ENCODE measurements at regions not wholly inside any gene's neighbourhood (a gene's known extent, or its start where the extent isn't known, plus 50 kb on each side); places are given as distances from the start of the nearest gene placed in this dataset.

DNA sequence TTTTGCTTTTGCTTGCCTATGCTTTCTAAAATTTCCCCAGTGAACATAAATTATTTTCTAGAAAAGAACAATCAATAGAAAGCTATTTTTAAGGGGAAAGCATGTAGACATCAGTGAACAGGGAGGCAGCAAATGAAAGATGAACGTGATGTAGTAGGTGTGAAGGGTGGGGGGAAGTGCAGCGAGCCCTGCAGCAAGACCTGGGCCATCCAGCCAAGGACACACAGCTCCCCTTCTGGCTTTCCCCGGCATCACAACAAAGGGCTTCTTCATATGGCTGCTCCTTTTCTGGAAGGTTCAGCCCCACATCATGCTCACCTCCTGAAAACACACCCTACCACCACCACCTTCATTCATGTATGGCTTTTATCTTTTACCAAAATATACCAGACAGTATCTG, 109.2 kb upstream of the ETS2 start:
- Histone ChIP-seq H4K8ac (ENCODE audit: low read depth, low read length) (no peak overlapping the region), H4K91ac (ENCODE audit: low read depth, low read length, poor library complexity) (no peak overlapping the region), H3K4me3 (ENCODE audit: low read length in 2 of 2) (no peak overlapping the region), H3K27ac (replicated peaks; ENCODE audit: low read length) (no peak overlapping the region), H3K9me3 (replicated peaks in 1 of 2; ENCODE audit: control insufficient read depth in 2 of 2, insufficient read depth in 1 of 2, low read depth in 1 of 2, low read length in 2 of 2) (peaks cover 0 to 2% of the 10 kb centered on the region in 2 donors), H3K9ac (ENCODE audit: low read depth, low read length, poor library complexity) (no peak overlapping the region), H2BK5ac (ENCODE audit: low read length) (no peak overlapping the region), H3K18ac (ENCODE audit: low read length) (no peak overlapping the region), H3K79me1 (ENCODE audit: low read depth, low read length) (no peaks in the 10 kb centered on the region), H3K4me1 (ENCODE audit: control insufficient read depth in 2 of 2, insufficient read depth in 1 of 2, low read depth in 1 of 2, low read length in 2 of 2) (no peaks in the 10 kb centered on the region), H2BK15ac (ENCODE audit: low read length) (no peak overlapping the region), H3K4me2 (ENCODE audit: insufficient read depth, low read length, poor library complexity, severe bottlenecking) (no peak overlapping the region), H2BK12ac (ENCODE audit: low read length) (no peak overlapping the region), H3K23ac (ENCODE audit: low read depth, low read length, poor library complexity) (no peak overlapping the region), H3K27me3 (ENCODE audit: control insufficient read depth in 3 of 3, insufficient read depth in 3 of 3, low read depth in 1 of 3, low read length in 3 of 3) (peaks cover 0 to 2% (median 0%) of the 10 kb centered on the region in 3 experiments), H2AFZ (ENCODE audit: low read length) (no peak overlapping the region), H3K36me3 (replicated peaks in 1 of 2; ENCODE audit: control insufficient read depth in 2 of 2, insufficient read depth in 2 of 2, low read length in 2 of 2) (no peaks in the 10 kb centered on the region), H3K14ac (ENCODE audit: low read length) (no peak overlapping the region), H2AK5ac (ENCODE audit: low read depth, low read length) (no peak overlapping the region), H2BK120ac (ENCODE audit: low read depth, low read length) (no peak overlapping the region), H3K4ac (ENCODE audit: low read length) (no peak overlapping the region)
- no CpG with 5 or more reads among the region's 3 CpGs for WGBS, 2 donors (ENCODE audit: extremely low coverage in 2 of 2, insufficient read length in 2 of 2, insufficient replicate concordance in 1 of 2)
- DNase-seq (ENCODE audit: low spot score), result no peak

DNA sequence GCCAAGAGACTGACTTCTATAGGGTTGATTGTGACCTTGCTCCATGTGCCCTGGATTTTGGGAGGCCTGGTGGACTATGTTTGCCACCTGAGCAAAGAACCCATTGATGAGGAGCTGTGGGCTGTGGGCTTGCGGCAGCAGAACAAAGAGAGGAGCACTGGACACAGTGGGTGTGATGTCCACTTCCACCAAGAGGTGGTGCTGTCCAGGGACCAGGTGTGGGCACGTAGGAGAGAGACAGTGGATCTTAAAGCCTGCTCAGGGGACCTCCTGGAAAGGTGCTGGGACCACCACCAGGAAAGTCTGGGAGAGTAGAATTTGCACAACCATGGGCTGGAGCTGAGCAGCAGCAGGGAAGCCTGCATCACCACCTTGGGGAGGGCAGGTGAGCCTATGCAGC, 106.7 kb upstream of the ETS2 start:
- no peak for DNase-seq (ENCODE audit: low spot score)
- H3K23ac ChIP-seq (ENCODE audit: low read depth, low read length, poor library complexity), result no peak overlapping the region
- peak overlapping the region; percentile 62 for H3K18ac ChIP-seq (ENCODE audit: low read length)
- no peak overlapping the region for H4K8ac ChIP-seq (ENCODE audit: low read depth, low read length)
- no peak overlapping the region for H2BK15ac ChIP-seq (ENCODE audit: low read length)
- H3K9me3 ChIP-seq (replicated peaks in 1 of 2; ENCODE audit: control insufficient read depth in 2 of 2, insufficient read depth in 1 of 2, low read depth in 1 of 2, low read length in 2 of 2), result peaks cover 0 to 2% of the 10 kb centered on the region in 2 donors
- no peaks in the 10 kb centered on the region for H3K36me3 ChIP-seq (replicated peaks in 1 of 2; ENCODE audit: control insufficient read depth in 2 of 2, insufficient read depth in 2 of 2, low read length in 2 of 2)
- H2BK120ac ChIP-seq (ENCODE audit: low read depth, low read length), result no peak overlapping the region
- H3K9ac ChIP-seq (ENCODE audit: low read depth, low read length, poor library complexity), result no peak overlapping the region
- H2BK12ac ChIP-seq (ENCODE audit: low read length), result no peak overlapping the region
- no peak overlapping the region for H3K4me2 ChIP-seq (ENCODE audit: insufficient read depth, low read length, poor library complexity, severe bottlenecking)
- H3K4me3 ChIP-seq (ENCODE audit: low read length in 2 of 2), result peak overlapping the region in 1 of 2 donors; percentile 11
- H3K4ac ChIP-seq (ENCODE audit: low read length), result no peak overlapping the region
- no peaks in the 10 kb centered on the region for H3K4me1 ChIP-seq (ENCODE audit: control insufficient read depth in 2 of 2, insufficient read depth in 1 of 2, low read depth in 1 of 2, low read length in 2 of 2)
- peaks cover 0 to 7% (median 0%) of the 10 kb centered on the region in 3 experiments for H3K27me3 ChIP-seq (ENCODE audit: control insufficient read depth in 3 of 3, insufficient read depth in 3 of 3, low read depth in 1 of 3, low read length in 3 of 3)
- H4K91ac ChIP-seq (ENCODE audit: low read depth, low read length, poor library complexity), result no peak overlapping the region
- H2BK5ac ChIP-seq (ENCODE audit: low read length), result no peak overlapping the region
- no peak overlapping the region for H2AK5ac ChIP-seq (ENCODE audit: low read depth, low read length)
- H2AFZ ChIP-seq (ENCODE audit: low read length), result no peak overlapping the region
- H3K27ac ChIP-seq (replicated peaks; ENCODE audit: low read length), result no peak overlapping the region
- H3K14ac ChIP-seq (ENCODE audit: low read length), result no peak overlapping the region
- H3K79me1 ChIP-seq (ENCODE audit: low read depth, low read length), result no peaks in the 10 kb centered on the region
- WGBS, 2 donors (ENCODE audit: extremely low coverage in 2 of 2, insufficient read length in 2 of 2, insufficient replicate concordance in 1 of 2), result no CpG with 5 or more reads among the region's 2 CpGs

DNA sequence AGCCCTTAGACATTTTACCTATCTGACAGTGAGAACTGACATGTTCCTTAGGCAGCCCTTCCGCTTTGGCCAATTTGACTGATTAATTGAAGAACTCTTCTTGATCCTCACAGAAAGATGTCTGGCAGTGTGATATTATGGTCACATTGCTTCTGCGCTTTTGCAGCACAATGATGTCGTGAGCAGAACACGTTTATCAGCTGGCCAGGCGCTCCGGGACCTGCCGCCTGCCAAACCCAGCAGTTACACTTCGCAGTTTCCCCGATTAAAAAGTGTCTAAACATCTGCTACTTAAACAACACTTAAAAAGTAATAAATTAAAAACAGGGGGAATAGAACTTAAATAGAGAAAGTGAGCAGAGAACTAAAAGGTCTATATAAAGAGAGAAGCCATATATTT, 103.5 kb upstream of the ETS2 start:
- no peak overlapping the region for H3K14ac ChIP-seq (ENCODE audit: low read length)
- WGBS, 2 donors (ENCODE audit: extremely low coverage in 2 of 2, insufficient read length in 2 of 2, insufficient replicate concordance in 1 of 2), result no CpG with 5 or more reads among the region's 9 CpGs
- H3K27ac ChIP-seq (replicated peaks; ENCODE audit: low read length), result no peak overlapping the region
- H3K9me3 ChIP-seq (replicated peaks in 1 of 2; ENCODE audit: control insufficient read depth in 2 of 2, insufficient read depth in 1 of 2, low read depth in 1 of 2, low read length in 2 of 2), result peaks cover 0 to 2% of the 10 kb centered on the region in 2 donors
- no peaks in the 10 kb centered on the region for H3K4me1 ChIP-seq (ENCODE audit: control insufficient read depth in 2 of 2, insufficient read depth in 1 of 2, low read depth in 1 of 2, low read length in 2 of 2)
- no peaks in the 10 kb centered on the region for H3K36me3 ChIP-seq (replicated peaks in 1 of 2; ENCODE audit: control insufficient read depth in 2 of 2, insufficient read depth in 2 of 2, low read length in 2 of 2)
- H2BK15ac ChIP-seq (ENCODE audit: low read length), result no peak overlapping the region
- H2BK120ac ChIP-seq (ENCODE audit: low read depth, low read length), result no peak overlapping the region
- no peak overlapping the region for H4K91ac ChIP-seq (ENCODE audit: low read depth, low read length, poor library complexity)
- H2AK5ac ChIP-seq (ENCODE audit: low read depth, low read length), result no peak overlapping the region
- H3K79me1 ChIP-seq (ENCODE audit: low read depth, low read length), result no peaks in the 10 kb centered on the region
- peaks cover 0 to 7% (median 0%) of the 10 kb centered on the region in 3 experiments for H3K27me3 ChIP-seq (ENCODE audit: control insufficient read depth in 3 of 3, insufficient read depth in 3 of 3, low read depth in 1 of 3, low read length in 3 of 3)
- no peak overlapping the region for H3K23ac ChIP-seq (ENCODE audit: low read depth, low read length, poor library complexity)
- DNase-seq (ENCODE audit: low spot score), result no peak
- H3K4ac ChIP-seq (ENCODE audit: low read length), result no peak overlapping the region
- no peak overlapping the region for H3K4me3 ChIP-seq (ENCODE audit: low read length in 2 of 2)
- no peak overlapping the region for H3K4me2 ChIP-seq (ENCODE audit: insufficient read depth, low read length, poor library complexity, severe bottlenecking)
- no peak overlapping the region for H3K18ac ChIP-seq (ENCODE audit: low read length)
- no peak overlapping the region for H4K8ac ChIP-seq (ENCODE audit: low read depth, low read length)
- no peak overlapping the region for H2BK12ac ChIP-seq (ENCODE audit: low read length)
- H2AFZ ChIP-seq (ENCODE audit: low read length), result no peak overlapping the region
- H3K9ac ChIP-seq (ENCODE audit: low read depth, low read length, poor library complexity), result no peak overlapping the region
- no peak overlapping the region for H2BK5ac ChIP-seq (ENCODE audit: low read length)

DNA sequence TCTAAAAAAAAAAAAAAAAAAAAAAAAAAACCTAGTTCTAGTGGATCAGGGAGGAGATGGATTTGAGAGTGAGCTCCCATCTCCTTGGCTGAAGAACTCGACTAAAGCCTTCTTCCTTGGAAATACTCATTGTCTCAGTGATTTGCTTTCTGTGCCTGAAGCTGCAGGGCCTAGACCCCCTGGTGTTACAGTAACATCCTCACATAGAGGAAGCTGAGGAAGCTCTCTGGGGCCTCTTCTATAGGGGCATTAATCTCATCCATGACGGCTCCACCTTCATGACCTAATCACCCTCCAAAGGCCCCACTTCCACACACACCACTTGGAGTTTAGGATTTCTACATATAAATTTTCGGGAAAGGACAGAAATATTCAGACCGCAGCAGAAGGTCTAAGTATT, 95.9 kb upstream of the ETS2 start:
- Histone ChIP-seq H2AK5ac (ENCODE audit: low read depth, low read length) (no peak overlapping the region), H3K27me3 (ENCODE audit: control insufficient read depth in 3 of 3, insufficient read depth in 3 of 3, low read depth in 1 of 3, low read length in 3 of 3) (no peaks in the 10 kb centered on the region), H3K18ac (ENCODE audit: low read length) (no peak overlapping the region), H3K23ac (ENCODE audit: low read depth, low read length, poor library complexity) (no peak overlapping the region), H2BK15ac (ENCODE audit: low read length) (no peak overlapping the region), H4K91ac (ENCODE audit: low read depth, low read length, poor library complexity) (no peak overlapping the region), H3K4me1 (ENCODE audit: control insufficient read depth in 2 of 2, insufficient read depth in 1 of 2, low read depth in 1 of 2, low read length in 2 of 2) (no peaks in the 10 kb centered on the region), H4K8ac (ENCODE audit: low read depth, low read length) (no peak overlapping the region), H3K4me2 (ENCODE audit: insufficient read depth, low read length, poor library complexity, severe bottlenecking) (no peak overlapping the region), H2BK12ac (ENCODE audit: low read length) (no peak overlapping the region), H2BK5ac (ENCODE audit: low read length) (no peak overlapping the region), H3K36me3 (replicated peaks in 1 of 2; ENCODE audit: control insufficient read depth in 2 of 2, insufficient read depth in 2 of 2, low read length in 2 of 2) (no peaks in the 10 kb centered on the region), H3K79me1 (ENCODE audit: low read depth, low read length) (no peaks in the 10 kb centered on the region), H3K4ac (ENCODE audit: low read length) (no peak overlapping the region), H2BK120ac (ENCODE audit: low read depth, low read length) (no peak overlapping the region), H3K27ac (replicated peaks; ENCODE audit: low read length) (no peak overlapping the region), H3K14ac (ENCODE audit: low read length) (no peak overlapping the region), H3K9ac (ENCODE audit: low read depth, low read length, poor library complexity) (no peak overlapping the region), H3K4me3 (ENCODE audit: low read length in 2 of 2) (no peak overlapping the region), H3K9me3 (replicated peaks in 1 of 2; ENCODE audit: control insufficient read depth in 2 of 2, insufficient read depth in 1 of 2, low read depth in 1 of 2, low read length in 2 of 2) (no peaks in the 10 kb centered on the region), H2AFZ (ENCODE audit: low read length) (no peak overlapping the region)
- no CpG with 5 or more reads among the region's 4 CpGs for WGBS, 2 donors (ENCODE audit: extremely low coverage in 2 of 2, insufficient read length in 2 of 2, insufficient replicate concordance in 1 of 2)
- no peak for DNase-seq (ENCODE audit: low spot score)

All from neuronal stem cell (in vitro differentiated cells).